ENCODE measurements at regions not wholly inside any gene's neighbourhood (a gene's known extent, or its start where the extent isn't known, plus 50 kb on each side); places are given as distances from the start of the nearest gene placed in this dataset.

GRCh38 chr2:15752552-15753232 lies 161.0 kb downstream of the DDX1 start:
- TF ChIP-seq TAF1 (IDR thresholded peaks at IDR 0.05; ENCODE audit: borderline replicate concordance, insufficient read depth, low read length) (no peak), POLR2AphosphoS5 (IDR thresholded peaks at IDR 0.05; ENCODE audit: low read depth, low read length) (no peak), SIN3A (IDR thresholded peaks at IDR 0.05; ENCODE audit: borderline replicate concordance, insufficient read depth, low read length) (no peak), REST (IDR thresholded peaks at IDR 0.05; ENCODE audit: insufficient read depth in 1 of 2, low read depth in 2 of 2, low read length in 2 of 2) (no peak)
